COLO668 (cell line): ENCODE measurements at regions not wholly inside any gene's neighbourhood (a gene's known extent, or its start where the extent isn't known, plus 50 kb on each side); places are given as distances from the start of the nearest gene placed in this dataset.
"Not testable (repeated sequence)": the region's sequence is repeated elsewhere in the genome, so short reads cannot be mapped to it uniquely, and the experiment has no call there.

ENCODE experiments used
- DNase-seq: peaks from one replicate; lab custom pipeline; 2025; ENCODE audit not compliant: unreplicated experiment; lab: John Stamatoyannopoulos, UW

- DNase-seq, result no peak
These were observed 419.4 kb downstream of the ISL1 start for GRCh38 chr5:51802551-51803184.

- DNase-seq, result no peak
These were observed 423.4 kb downstream of the ISL1 start for GRCh38 chr5:51806677-51807076.

DNA sequence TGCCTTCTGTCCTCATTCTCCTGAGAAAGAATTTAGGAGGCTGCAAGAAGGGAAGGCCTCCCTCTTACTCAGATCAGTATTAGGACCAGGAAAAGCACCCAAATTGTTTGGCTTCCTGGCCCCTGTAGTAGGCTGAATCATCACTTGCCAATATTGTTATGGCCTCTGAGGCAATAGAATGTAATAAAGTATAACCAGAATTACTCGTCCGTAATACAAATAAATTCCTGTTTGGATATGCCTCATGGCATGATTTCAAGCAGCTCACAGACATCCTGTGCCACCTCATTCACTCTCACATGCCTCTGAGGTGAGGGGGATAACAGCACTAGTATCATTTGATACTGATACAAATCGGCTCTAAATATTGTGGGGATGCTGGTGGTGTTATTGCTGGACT is 427.3 kb downstream of the ISL1 start:
- DNase-seq, result no peak

GRCh38 chr5:51811883-51812471 is 428.7 kb downstream of the ISL1 start:
- no peak for DNase-seq

GRCh38 chr5:51814817-51815216 is 431.6 kb downstream of the ISL1 start:
- DNase-seq, result not testable (repeated sequence)

GRCh38 chr5:51816427-51816826 is 433.2 kb downstream of the ISL1 start:
- no peak for DNase-seq

- DNase-seq, result no peak
These were observed 438.4 kb downstream of the ISL1 start for GRCh38 chr5:51821697-51822096.

DNA sequence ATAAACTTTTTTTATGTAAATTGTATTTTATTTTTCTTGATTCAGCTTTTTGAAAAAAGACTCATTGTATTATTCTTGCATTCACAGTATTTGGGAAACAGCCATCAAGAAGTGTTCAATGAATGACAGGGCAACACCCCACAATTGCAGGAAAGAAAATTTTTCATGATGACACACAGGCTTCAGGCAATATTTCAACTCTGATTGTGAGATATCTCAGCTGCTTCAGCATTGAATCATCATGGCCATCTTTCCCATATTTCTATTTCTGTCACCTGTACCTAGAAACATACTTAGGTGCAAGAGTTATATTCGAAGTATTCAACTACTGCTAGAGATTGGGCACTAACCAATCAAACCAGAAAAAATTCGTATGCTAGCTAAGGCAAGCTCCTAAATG is 446.0 kb downstream of the ISL1 start:
- no peak for DNase-seq

- no peak for DNase-seq
These were observed 446.4 kb downstream of the ISL1 start for GRCh38 chr5:51829691-51830090.

DNA sequence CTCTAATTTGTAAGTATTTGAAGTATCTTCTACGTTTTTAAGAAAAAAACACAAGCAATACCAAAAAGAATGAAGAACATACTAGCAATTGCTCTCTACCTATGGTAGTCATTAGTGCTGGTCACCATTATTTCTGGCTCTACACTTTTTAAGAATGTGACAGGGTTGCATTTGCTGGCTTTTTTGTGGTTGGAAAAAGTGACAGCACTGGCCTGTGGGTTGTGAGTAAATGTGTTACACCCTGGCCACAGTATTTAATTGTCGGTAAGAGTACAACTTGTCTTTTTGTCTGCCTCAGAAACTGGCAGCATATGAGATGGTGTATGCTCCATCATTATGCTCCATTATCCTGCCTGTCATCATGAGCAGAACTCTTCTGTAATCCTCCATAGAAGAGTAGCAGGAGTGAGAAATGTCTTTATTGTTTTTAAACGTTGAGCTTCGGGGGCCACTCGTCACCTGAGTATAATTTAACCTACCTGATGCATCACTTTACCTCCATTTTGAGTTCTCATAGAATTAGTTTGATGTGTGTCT is 449.8 kb downstream of the ISL1 start:
- no peak for DNase-seq

DNA sequence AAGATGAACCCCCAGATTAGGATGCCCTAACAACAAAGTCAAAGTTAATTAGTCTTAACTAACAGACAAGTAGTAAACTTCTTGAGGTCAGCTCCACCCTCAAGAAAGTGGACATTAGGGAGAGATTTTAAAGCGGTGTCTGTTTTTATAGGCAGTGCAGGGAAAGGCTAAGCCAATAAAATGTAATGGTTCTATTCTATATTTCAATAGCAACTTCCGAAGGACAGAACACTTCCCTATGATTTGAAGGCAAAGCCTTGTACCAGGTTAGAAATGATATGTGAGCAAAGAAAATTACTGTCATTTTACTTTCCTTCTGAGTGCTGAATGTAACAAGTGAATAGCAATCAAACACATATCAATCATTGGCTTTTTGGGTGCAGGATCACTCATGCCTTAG is 455.2 kb downstream of the ISL1 start:
- no peak for DNase-seq

DNA sequence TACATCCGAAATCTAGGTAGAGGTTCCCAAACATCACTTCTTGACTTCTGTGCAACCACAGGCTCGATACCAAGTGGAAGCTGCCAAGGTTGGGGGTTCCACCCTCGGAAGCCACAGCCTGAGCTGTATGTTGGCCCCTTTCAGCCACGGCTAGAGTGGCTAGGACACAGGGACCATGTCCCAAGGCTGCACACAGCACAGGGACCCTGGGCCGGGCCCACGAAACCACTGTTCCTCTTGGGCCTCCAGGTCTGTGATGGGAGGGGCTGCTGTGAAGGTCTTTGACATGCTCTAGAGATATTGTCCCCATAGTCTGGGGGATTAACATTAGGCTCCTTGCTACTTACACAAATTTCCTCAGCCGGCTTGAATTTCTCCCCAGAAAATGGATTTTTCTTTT is 460.6 kb downstream of the ISL1 start:
- no peak for DNase-seq

GRCh38 chr5:51846015-51846414 is 462.8 kb downstream of the ISL1 start:
- no peak for DNase-seq

DNA sequence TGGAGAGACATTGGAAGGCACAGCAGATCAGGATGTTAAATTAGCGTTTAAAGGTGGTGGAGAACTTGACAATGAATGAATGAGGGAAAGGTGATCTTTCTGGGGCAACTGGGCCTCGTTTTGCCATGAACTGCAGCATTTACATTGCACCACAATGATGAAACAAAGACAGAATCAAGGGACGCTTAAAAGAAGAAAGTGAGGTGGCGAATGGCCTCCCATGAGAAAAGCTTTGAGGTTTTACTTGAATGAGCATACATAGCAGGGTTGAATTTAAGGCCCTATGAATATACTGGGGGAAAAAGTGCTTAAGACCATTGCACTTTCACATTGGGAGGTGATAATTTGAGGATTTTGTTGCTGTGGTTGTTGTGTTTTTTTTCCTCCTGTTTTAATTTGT is 476.4 kb downstream of the ISL1 start:
- DNase-seq, result no peak

DNA sequence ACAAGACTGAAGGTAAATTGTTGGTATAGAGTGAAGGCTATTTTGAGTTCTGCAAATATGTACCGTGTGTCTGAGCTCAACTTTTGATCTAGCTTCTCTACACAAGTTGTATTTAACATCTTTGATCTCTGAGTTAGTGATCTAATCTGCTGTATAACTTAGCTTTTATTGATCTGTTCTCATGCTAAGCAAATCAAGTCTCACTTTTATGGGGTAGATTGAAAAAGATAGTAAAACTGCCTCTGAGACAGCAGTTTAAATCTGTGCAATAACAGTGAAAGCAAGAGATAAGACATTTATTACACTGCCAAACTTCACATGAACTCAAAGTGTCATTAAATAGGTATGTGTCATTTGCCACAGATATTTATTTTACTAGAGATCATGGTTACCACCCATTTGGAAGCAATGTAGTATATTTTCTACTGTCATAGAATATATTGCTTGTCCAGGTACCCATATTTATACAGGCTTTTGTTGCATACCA is 477.3 kb downstream of the ISL1 start:
- no peak for DNase-seq

GRCh38 chr5:51872144-51872543 is 488.9 kb downstream of the ISL1 start:
- no peak for DNase-seq

GRCh38 chr5:51881901-51882300 is 498.7 kb downstream of the ISL1 start:
- DNase-seq, result no peak

DNA sequence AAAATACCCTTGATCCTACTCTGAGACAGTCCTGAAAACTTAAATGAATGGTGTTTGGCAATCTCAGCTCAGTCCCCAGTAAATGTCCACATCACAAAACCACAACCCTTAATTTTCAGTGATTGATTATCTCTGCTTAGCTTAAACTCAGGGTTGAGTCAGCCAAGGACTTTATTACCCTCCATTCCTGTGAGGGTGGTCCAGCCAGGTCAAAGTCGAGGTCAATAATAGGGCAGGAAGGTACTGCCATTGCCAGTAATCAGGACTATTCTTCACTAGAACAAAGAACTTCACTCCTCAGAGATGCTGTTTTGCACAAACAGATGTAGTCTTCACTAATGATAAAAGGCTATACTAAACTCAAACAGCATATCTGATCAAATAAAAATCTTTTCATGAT is 499.4 kb downstream of the ISL1 start:
- DNase-seq, result no peak

GRCh38 chr5:51889703-51890102 is 506.5 kb downstream of the ISL1 start:
- no peak for DNase-seq

DNA sequence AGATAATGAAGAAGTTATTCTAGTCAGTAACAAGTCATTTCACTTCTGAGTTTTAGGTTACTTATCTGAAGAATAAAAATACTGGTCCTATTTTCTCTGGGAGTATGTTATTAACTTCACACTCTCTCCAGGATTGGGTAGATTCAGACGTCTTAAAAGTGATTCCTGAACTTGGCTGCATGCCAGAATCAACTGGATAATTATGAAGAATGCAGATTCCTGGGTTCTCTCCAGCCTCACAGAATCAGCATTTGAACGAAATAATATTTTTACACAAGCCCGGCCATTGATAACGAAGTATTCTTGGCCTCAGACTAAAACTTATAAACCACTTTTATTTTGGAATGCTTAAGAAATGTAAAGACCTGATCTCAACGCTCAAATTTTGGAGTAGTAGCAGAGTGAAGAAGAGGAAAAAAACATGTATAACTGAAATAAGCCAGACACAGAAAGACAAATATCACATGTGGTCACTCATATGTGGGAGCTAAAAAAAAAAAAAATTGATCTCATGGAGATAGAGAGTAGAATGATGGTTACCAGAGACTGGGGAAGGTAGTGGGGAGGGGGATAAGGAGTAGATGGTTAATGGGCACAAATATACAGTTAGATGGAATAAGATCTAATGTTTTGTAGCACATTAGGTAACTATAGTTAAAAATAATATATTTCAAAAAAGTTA is 507.3 kb downstream of the ISL1 start:
- no peak for DNase-seq

- no peak for DNase-seq
These were observed 509.4 kb downstream of the ISL1 start for GRCh38 chr5:51892680-51893079.

DNA sequence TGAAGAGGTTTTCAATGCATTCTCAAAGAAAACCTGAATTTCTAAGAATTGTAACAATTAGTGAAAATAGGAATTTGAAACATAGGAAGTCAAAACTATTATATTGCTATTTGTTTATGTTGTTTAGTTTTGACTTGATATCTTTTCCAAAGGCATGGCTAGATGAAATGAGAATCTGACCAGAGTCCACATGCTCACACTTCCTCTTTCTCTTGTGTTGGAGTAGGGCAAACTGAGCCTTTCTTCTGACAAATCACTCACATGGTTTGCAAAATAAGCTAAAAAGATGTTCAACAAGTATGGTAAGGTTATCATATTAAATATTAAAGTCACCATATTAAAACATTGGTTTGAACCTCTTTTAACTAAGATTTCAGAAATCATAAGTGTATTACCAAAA is 512.6 kb downstream of the ISL1 start:
- no peak for DNase-seq
